ENCODE measurements at regions not wholly inside any gene's neighbourhood (a gene's known extent, or its start where the extent isn't known, plus 50 kb on each side); places are given as distances from the start of the nearest gene placed in this dataset.

- Histone ChIP-seq H3K36me3 (no peaks in the 10 kb centered on the region), H3K4me1 (no peaks in the 10 kb centered on the region), H3K4me3 (no peak overlapping the region), H3K27me3 (no peaks in the 10 kb centered on the region), H3K27ac (no peak overlapping the region), H3K9me3 (peaks cover 2 to 3% of the 10 kb centered on the region in 2 donors)
- DNase-seq (ENCODE audit: low spot score in 2 of 2): no peak
- intact Hi-C loops (cut with DNase I; ENCODE audit: low total_unique reads): no loop called here
- no peak for TF ChIP-seq POLR2A (IDR thresholded peaks at IDR 0.05)
- no peak for TF ChIP-seq POLR2AphosphoS5 (IDR thresholded peaks at IDR 0.05)
- TF ChIP-seq CTCF (IDR thresholded peaks at IDR 0.05): no peak
These were observed 825.7 kb upstream of the MAP3K7 start for GRCh38 chr6:91412532-91412931.

- Histone ChIP-seq H3K36me3 (no peaks in the 10 kb centered on the region), H3K4me3 (no peak overlapping the region), H3K9me3 (peaks cover 2 to 7% of the 10 kb centered on the region in 2 donors), H3K27ac (no peak overlapping the region), H3K4me1 (no peaks in the 10 kb centered on the region), H3K27me3 (no peaks in the 10 kb centered on the region)
- intact Hi-C loops (cut with DNase I; ENCODE audit: low total_unique reads): no loop called here
- TF ChIP-seq CTCF (IDR thresholded peaks at IDR 0.05) (no peak), POLR2A (IDR thresholded peaks at IDR 0.05) (no peak), POLR2AphosphoS5 (IDR thresholded peaks at IDR 0.05) (no peak)
- no peak for DNase-seq (ENCODE audit: low spot score in 2 of 2)
These were observed 820.8 kb upstream of the MAP3K7 start for GRCh38 chr6:91407706-91408105.

- TF ChIP-seq POLR2A (IDR thresholded peaks at IDR 0.05): no peak
- no peak for TF ChIP-seq CTCF (IDR thresholded peaks at IDR 0.05)
- no peak for TF ChIP-seq POLR2AphosphoS5 (IDR thresholded peaks at IDR 0.05)
- H3K4me1 ChIP-seq: no peaks in the 10 kb centered on the region
These were observed 806.1 kb upstream of the MAP3K7 start for GRCh38 chr6:91392951-91393350.

GRCh38 chr6:91387290-91388059 lies 800.6 kb upstream of the MAP3K7 start:
- Histone ChIP-seq H3K4me3 (no peak overlapping the region), H3K27me3 (no peaks in the 10 kb centered on the region), H3K36me3 (no peaks in the 10 kb centered on the region), H3K4me1 (no peaks in the 10 kb centered on the region), H3K27ac (no peak overlapping the region), H3K9me3 (peaks cover 5 to 20% of the 10 kb centered on the region in 2 donors)
- TF ChIP-seq CTCF (IDR thresholded peaks at IDR 0.05): no peak
- no peak for DNase-seq (ENCODE audit: low spot score in 2 of 2)
- intact Hi-C loops (cut with DNase I; ENCODE audit: low total_unique reads): no loop called here

More at GRCh38 chr6:91392951-91393350, 806.1 kb upstream of the MAP3K7 start:
- DNase-seq (ENCODE audit: low spot score in 2 of 2): no peak
- H3K36me3 ChIP-seq: no peaks in the 10 kb centered on the region
- H3K4me3 ChIP-seq: no peak overlapping the region
- peaks cover 2 to 24% of the 10 kb centered on the region in 2 donors for H3K9me3 ChIP-seq
- no peaks in the 10 kb centered on the region for H3K27me3 ChIP-seq
- H3K27ac ChIP-seq: no peak overlapping the region
- intact Hi-C loops (cut with DNase I; ENCODE audit: low total_unique reads): no loop called here

GRCh38 chr6:91386204-91386603 lies 799.3 kb upstream of the MAP3K7 start:
- H3K27ac ChIP-seq: no peak overlapping the region
- no peak overlapping the region for H3K4me3 ChIP-seq
- peaks cover 5 to 20% of the 10 kb centered on the region in 2 donors for H3K9me3 ChIP-seq
- no peak for TF ChIP-seq CTCF (IDR thresholded peaks at IDR 0.05)
- no peak for TF ChIP-seq POLR2AphosphoS5 (IDR thresholded peaks at IDR 0.05)
- TF ChIP-seq POLR2A (IDR thresholded peaks at IDR 0.05): no peak
- no peaks in the 10 kb centered on the region for H3K4me1 ChIP-seq
- intact Hi-C loops (cut with DNase I; ENCODE audit: low total_unique reads): no loop called here
- no peaks in the 10 kb centered on the region for H3K27me3 ChIP-seq
- no peaks in the 10 kb centered on the region for H3K36me3 ChIP-seq
- DNase-seq (ENCODE audit: low spot score in 2 of 2): no peak

Data from breast epithelium (tissue), 4 donors.